GM12874 (cell line): ENCODE measurements at regions not wholly inside any gene's neighbourhood (a gene's known extent, or its start where the extent isn't known, plus 50 kb on each side); places are given as distances from the start of the nearest gene placed in this dataset.

Experiments used
- TF ChIP-seq, protein P1 (sequence below): IDR thresholded peaks from 2 replicates; pipeline ENCODE4 v1.5.1; 2011; ENCODE audit warnings: low read depth, mild to moderate bottlenecking, control low read depth, low read length, moderate library complexity; ENCODE audit not compliant: insufficient read depth

- TF ChIP-seq, protein P1, sequence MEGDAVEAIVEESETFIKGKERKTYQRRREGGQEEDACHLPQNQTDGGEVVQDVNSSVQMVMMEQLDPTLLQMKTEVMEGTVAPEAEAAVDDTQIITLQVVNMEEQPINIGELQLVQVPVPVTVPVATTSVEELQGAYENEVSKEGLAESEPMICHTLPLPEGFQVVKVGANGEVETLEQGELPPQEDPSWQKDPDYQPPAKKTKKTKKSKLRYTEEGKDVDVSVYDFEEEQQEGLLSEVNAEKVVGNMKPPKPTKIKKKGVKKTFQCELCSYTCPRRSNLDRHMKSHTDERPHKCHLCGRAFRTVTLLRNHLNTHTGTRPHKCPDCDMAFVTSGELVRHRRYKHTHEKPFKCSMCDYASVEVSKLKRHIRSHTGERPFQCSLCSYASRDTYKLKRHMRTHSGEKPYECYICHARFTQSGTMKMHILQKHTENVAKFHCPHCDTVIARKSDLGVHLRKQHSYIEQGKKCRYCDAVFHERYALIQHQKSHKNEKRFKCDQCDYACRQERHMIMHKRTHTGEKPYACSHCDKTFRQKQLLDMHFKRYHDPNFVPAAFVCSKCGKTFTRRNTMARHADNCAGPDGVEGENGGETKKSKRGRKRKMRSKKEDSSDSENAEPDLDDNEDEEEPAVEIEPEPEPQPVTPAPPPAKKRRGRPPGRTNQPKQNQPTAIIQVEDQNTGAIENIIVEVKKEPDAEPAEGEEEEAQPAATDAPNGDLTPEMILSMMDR: no peak
Measured at GRCh38 chr14:76551906-76552305, 176.0 kb downstream of the ESRRB start.

DNA sequence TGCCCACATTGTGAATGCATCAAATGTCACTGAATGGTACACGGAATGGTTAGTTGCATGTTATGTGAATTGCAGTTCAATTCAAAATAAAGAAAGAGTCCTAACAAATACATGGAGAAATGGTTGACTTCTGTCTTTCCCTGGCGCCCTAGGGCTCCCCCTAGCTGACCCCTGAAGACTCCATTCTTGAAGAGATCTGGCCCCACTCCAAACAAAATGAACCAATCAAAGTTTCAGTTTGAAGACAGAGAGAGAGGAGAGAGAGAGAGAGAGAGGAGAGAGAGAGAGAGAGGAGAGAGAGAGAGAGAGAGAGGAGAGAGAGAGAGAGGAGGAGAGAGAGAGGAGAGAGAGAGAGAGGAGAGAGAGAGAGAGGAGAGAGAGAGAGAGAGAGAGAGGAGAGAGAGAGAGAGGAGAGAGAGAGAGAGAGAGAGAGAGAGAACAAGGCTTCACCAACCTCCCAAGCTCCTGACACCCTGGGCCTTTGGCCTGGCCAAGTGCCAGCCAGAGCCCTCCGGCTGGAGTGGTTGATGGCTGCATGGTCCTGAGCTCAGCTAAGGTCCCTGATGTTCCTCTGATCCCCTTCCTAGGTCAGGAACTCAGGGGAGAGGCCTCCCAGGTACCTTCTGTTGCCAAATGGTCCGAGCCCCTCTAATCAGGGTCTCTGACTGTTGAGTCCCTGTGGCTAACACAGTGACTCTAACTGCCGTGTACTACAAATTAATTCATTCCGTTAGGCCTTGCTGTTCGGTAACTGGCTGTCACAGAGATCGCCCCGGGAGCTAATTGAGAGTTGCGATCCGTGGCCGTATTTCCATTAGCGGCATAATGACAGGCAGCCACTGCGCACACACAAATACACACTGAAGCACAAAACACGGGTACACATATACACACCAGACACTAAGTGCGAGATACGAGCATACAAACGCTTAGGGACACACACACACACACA, 188.8 kb downstream of the ESRRB start:
- TF ChIP-seq, protein P1: no peak

GRCh38 chr14:76566439-76566838, 190.5 kb downstream of the ESRRB start:
- TF ChIP-seq, protein P1: no peak

DNA sequence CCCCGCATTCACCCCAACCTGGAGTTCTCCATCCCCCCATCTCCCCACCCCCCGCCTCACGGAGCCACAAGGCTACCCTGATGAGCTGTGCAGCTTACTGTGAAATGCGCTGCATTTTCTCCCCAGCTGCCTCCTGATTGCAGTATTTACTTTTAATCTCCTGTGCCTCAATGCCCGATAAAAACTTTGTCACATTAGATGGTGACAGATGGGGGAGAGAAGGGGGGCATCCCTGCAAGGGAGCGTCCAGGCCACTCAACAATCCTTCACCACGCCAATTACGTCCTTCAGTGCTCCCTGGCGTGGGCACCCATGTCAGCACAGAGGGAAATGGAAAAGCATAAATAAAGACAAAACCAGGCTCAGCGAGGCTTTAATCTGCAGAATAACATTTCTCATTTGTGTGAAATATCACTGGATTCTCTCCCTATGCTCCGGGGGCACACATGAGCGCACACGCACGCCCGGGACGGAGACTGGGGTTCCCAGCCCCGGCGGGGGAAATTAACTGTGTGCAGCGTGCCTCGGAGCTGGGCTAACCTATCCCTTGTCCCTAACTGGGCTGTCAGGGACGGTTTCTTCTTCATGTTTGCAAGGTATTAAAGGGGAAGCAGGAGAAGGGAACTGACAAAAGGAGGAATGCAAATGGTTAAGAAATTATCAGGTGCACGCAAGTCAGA, 186.7 kb upstream of the VASH1 start:
- TF ChIP-seq, protein P1: no peak

GRCh38 chr14:76575108-76575507, 186.2 kb upstream of the VASH1 start:
- TF ChIP-seq, protein P1: no peak

GRCh38 chr14:76576047-76576741, 185.1 kb upstream of the VASH1 start:
- TF ChIP-seq, protein P1: no peak

DNA sequence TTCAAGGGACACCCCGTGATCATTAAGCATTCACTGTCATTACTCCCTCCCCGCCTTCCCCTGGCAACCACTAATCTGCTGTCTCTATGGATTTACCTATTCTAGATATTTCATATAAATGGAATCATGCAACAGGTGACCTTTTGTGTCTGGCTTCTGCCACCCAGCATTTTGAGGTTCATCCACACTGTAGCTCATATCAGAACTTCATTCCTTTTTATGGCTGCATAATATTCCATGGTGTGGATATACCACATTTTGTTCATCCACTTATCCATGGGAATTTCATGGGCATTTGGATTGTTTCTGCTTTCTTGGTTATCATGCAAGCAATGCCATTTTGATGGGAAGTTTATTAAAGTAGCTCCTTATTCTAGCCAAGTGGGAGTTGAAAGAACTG, 184.2 kb upstream of the VASH1 start:
- TF ChIP-seq, protein P1: no peak
